COLO829 (cell line): ENCODE measurements at regions not wholly inside any gene's neighbourhood (a gene's known extent, or its start where the extent isn't known, plus 50 kb on each side); places are given as distances from the start of the nearest gene placed in this dataset.

Experiments used
- DNase-seq: peaks from one replicate; pipeline ENCODE4 v3.0.0; 2012; ENCODE audit warnings: low spot score

- DNase-seq, result no peak
Measured at GRCh38 chr5:141800617-141801016, 77.6 kb downstream of the PCDH1 start.

GRCh38 chr5:141799507-141800167 lies 78.6 kb downstream of the PCDH1 start:
- DNase-seq, result no peak

GRCh38 chr5:141797425-141797824 lies 80.8 kb downstream of the PCDH1 start:
- no peak for DNase-seq

GRCh38 chr5:141795421-141795820 lies 82.8 kb downstream of the PCDH1 start:
- DNase-seq, result no peak

GRCh38 chr5:141793881-141794280 lies 84.3 kb downstream of the PCDH1 start:
- no peak for DNase-seq

GRCh38 chr5:141793403-141793802 lies 84.8 kb downstream of the PCDH1 start:
- DNase-seq, result no peak

- no peak for DNase-seq
Measured at GRCh38 chr5:141790630-141791029, 87.6 kb downstream of the PCDH1 start.

GRCh38 chr5:141789330-141789729 lies 88.9 kb downstream of the PCDH1 start:
- DNase-seq, result no peak

GRCh38 chr5:141788296-141788970 lies 89.8 kb downstream of the PCDH1 start:
- DNase-seq, result no peak

GRCh38 chr5:141787376-141787775 lies 90.8 kb downstream of the PCDH1 start:
- DNase-seq, result no peak

GRCh38 chr5:141786700-141787099 lies 91.5 kb downstream of the PCDH1 start:
- DNase-seq, result no peak

- DNase-seq, result no peak
Measured at GRCh38 chr5:141785711-141786110, 92.5 kb downstream of the PCDH1 start.

GRCh38 chr5:141785135-141785534 lies 93.1 kb downstream of the PCDH1 start:
- DNase-seq, result no peak

- DNase-seq, result no peak
Measured at GRCh38 chr5:141784529-141784928, 93.7 kb downstream of the PCDH1 start.

- no peak for DNase-seq
Measured at GRCh38 chr5:141783947-141784296, 94.3 kb downstream of the PCDH1 start.

- no peak for DNase-seq
Measured at GRCh38 chr5:141783005-141783946, 94.9 kb downstream of the PCDH1 start.

- DNase-seq, result no peak
Measured at GRCh38 chr5:141781910-141782309, 96.3 kb downstream of the PCDH1 start.

GRCh38 chr5:141780952-141781781 lies 97.0 kb downstream of the PCDH1 start:
- DNase-seq, result no peak

GRCh38 chr5:141780240-141780951 lies 97.8 kb downstream of the PCDH1 start:
- DNase-seq, result no peak

- no peak for DNase-seq
Measured at GRCh38 chr5:141779503-141779973, 97.5 kb upstream of the ARAP3 start.

- no peak for DNase-seq
Measured at GRCh38 chr5:141778683-141779082, 96.7 kb upstream of the ARAP3 start.
